HEK293 (cell line): ENCODE measurements at regions not wholly inside any gene's neighbourhood (a gene's known extent, or its start where the extent isn't known, plus 50 kb on each side); places are given as distances from the start of the nearest gene placed in this dataset.

Experiments used
- CTCF ChIA-PET: fragments of 350-600 bp; formaldehyde crosslinking; extraction: SDS; loops from one replicate; lab custom pipeline; 2021; ENCODE audit warnings: antibody characterized with exemption; lab: Yijun Ruan, JAX
- POLR2A ChIA-PET: fragments of 300-600 bp; formaldehyde crosslinking; extraction: SDS; loops from one replicate; lab custom pipeline; 2020; ENCODE audit warnings: antibody characterized with exemption, inconsistent platforms; lab: Yijun Ruan, JAX
- H3K27ac ChIP-seq: fragments of 200-500 bp; sonication (Bioruptor generic); 2 replicates; pipeline ENCODE4 v1.5.1; 2014; ENCODE audit warnings: low read depth, low read length, control low read depth, inconsistent platforms; ENCODE audit errors: extremely low read depth
- H3K36me3 ChIP-seq, 2 experiments: fragments of 200-500 bp in 1 of 2; sonication (Bioruptor generic) in 1 of 2; 1 replicate in 1 of 2; 2 replicates in 1 of 2; pipeline ENCODE4 v1.5.1; 2014 to 2017; ENCODE audit warnings: inconsistent platforms in 2 of 2, low read length in 2 of 2; ENCODE audit not compliant: control insufficient read depth in 2 of 2, insufficient read depth in 1 of 2
- H3K4me1 ChIP-seq: fragments of 200-500 bp; sonication (Bioruptor generic); 2 replicates; pipeline ENCODE4 v1.5.1; 2014; ENCODE audit warnings: mild to moderate bottlenecking, low read length, inconsistent platforms; ENCODE audit not compliant: control insufficient read depth, insufficient read depth
- H3K4me3 ChIP-seq: 2 replicates; pipeline ENCODE4 v1.5.1; 2011; ENCODE audit warnings: low read depth, mild to moderate bottlenecking, control low read depth, low read length, moderate library complexity
- H3K9me3 ChIP-seq: fragments of 200-500 bp; sonication (Bioruptor generic); 2 replicates; pipeline ENCODE4 v1.5.1; 2014; ENCODE audit warnings: low read depth, low read length, inconsistent platforms; ENCODE audit not compliant: control insufficient read depth, insufficient read depth
- ATF2 ChIP-seq: fragments of 450-650 bp; formaldehyde crosslinking; IDR thresholded peaks from 2 replicates; pipeline ENCODE4 v1.5.1; 2016; ENCODE audit warnings: missing biosample characterization, missing genetic modification characterization, low read depth
- BCL11A ChIP-seq: fragments of 450-650 bp; formaldehyde crosslinking; IDR thresholded peaks from 2 replicates; pipeline ENCODE4 v1.5.1; 2016; ENCODE audit warnings: low read depth, missing biosample characterization, missing genetic modification characterization
- BCL11B ChIP-seq: fragments of 450-650 bp; formaldehyde crosslinking; IDR thresholded peaks from 2 replicates; pipeline ENCODE4 v1.5.1; 2016; ENCODE audit warnings: low read depth, missing biosample characterization, missing genetic modification characterization
- IKZF3 ChIP-seq: fragments of 450-650 bp; IDR thresholded peaks from 2 replicates; pipeline ENCODE4 v1.5.0; 2018; ENCODE audit warnings: missing biosample characterization, mild to moderate bottlenecking, missing genetic modification characterization, moderate library complexity
- PRDM10 ChIP-seq: fragments of 450-650 bp; formaldehyde crosslinking; IDR thresholded peaks from 2 replicates; pipeline ENCODE4 v1.5.1; 2016; ENCODE audit warnings: missing biosample characterization, missing genetic modification characterization
- PRDM6 ChIP-seq: fragments of 450-650 bp; formaldehyde crosslinking; IDR thresholded peaks from 2 replicates; pipeline ENCODE4 v1.5.1; 2017; ENCODE audit warnings: missing biosample characterization, missing genetic modification characterization
- ZBTB20 ChIP-seq: fragments of 450-650 bp; formaldehyde crosslinking; IDR thresholded peaks from 2 replicates; pipeline ENCODE4 v1.5.1; 2016; ENCODE audit warnings: missing biosample characterization, missing genetic modification characterization
- ZBTB21 ChIP-seq: fragments of 450-650 bp; formaldehyde crosslinking; IDR thresholded peaks from 2 replicates; pipeline ENCODE4 v1.5.1; 2017; ENCODE audit warnings: missing biosample characterization, missing genetic modification characterization
- ZBTB49 ChIP-seq: fragments of 450-650 bp; formaldehyde crosslinking; IDR thresholded peaks from 2 replicates; pipeline ENCODE4 v1.5.1; 2016; ENCODE audit warnings: missing biosample characterization, missing genetic modification characterization, low read depth
- ZBTB6 ChIP-seq: fragments of 450-650 bp; formaldehyde crosslinking; IDR thresholded peaks from 2 replicates; pipeline ENCODE4 v1.5.1; 2017; ENCODE audit warnings: missing biosample characterization, missing genetic modification characterization
- ZEB2 ChIP-seq: fragments of 450-650 bp; formaldehyde crosslinking; IDR thresholded peaks from 2 replicates; pipeline ENCODE4 v1.5.1; 2016; ENCODE audit warnings: missing biosample characterization, missing genetic modification characterization
- ZNF184 ChIP-seq: fragments of 450-650 bp; IDR thresholded peaks from 2 replicates; pipeline ENCODE4 v1.5.1; 2018; ENCODE audit warnings: missing biosample characterization, mild to moderate bottlenecking, missing genetic modification characterization
- ZNF19 ChIP-seq: fragments of 450-650 bp; formaldehyde crosslinking; IDR thresholded peaks from 2 replicates; pipeline ENCODE4; 2016; ENCODE audit warnings: missing biosample characterization, missing genetic modification characterization, low read depth
- ZNF335 ChIP-seq: fragments of 450-650 bp; formaldehyde crosslinking; conservative IDR thresholded peaks from 2 replicates; pipeline ENCODE4 v1.5.1; 2016; ENCODE audit warnings: missing biosample characterization, missing genetic modification characterization
- ZNF398 ChIP-seq: fragments of 450-650 bp; formaldehyde crosslinking; IDR thresholded peaks from 2 replicates; pipeline ENCODE4 v1.5.1; 2017; ENCODE audit warnings: missing biosample characterization, missing genetic modification characterization
- ZNF548 ChIP-seq: fragments of 450-650 bp; formaldehyde crosslinking; IDR thresholded peaks from 2 replicates; pipeline ENCODE4 v1.5.1; 2016; ENCODE audit warnings: missing biosample characterization, missing genetic modification characterization
- ZNF571 ChIP-seq: fragments of 450-650 bp; formaldehyde crosslinking; IDR thresholded peaks from 2 replicates; pipeline ENCODE4 v1.5.0; 2017; ENCODE audit warnings: missing biosample characterization, missing genetic modification characterization
- ZNF629 ChIP-seq: fragments of 450-650 bp; formaldehyde crosslinking; IDR thresholded peaks from 2 replicates; pipeline ENCODE4 v1.5.1; 2017; ENCODE audit warnings: missing biosample characterization, missing genetic modification characterization
- ZNF660 ChIP-seq: fragments of 450-650 bp; IDR thresholded peaks from 2 replicates; pipeline ENCODE4 v1.5.1; 2018; ENCODE audit warnings: missing biosample characterization, mild to moderate bottlenecking, missing genetic modification characterization
- ZNF677 ChIP-seq: fragments of 450-650 bp; IDR thresholded peaks from 2 replicates; pipeline ENCODE4 v1.5.0; 2018; ENCODE audit warnings: missing biosample characterization, mild to moderate bottlenecking, missing genetic modification characterization, moderate library complexity
- ZNF692 ChIP-seq: fragments of 450-650 bp; formaldehyde crosslinking; IDR thresholded peaks from 2 replicates; pipeline ENCODE4 v1.5.1; 2016; ENCODE audit warnings: missing biosample characterization, missing genetic modification characterization
- ZNF843 ChIP-seq: fragments of 450-650 bp; formaldehyde crosslinking; IDR thresholded peaks from 2 replicates; pipeline ENCODE4 v1.5.1; 2016; ENCODE audit warnings: missing biosample characterization, missing genetic modification characterization
- ZXDB ChIP-seq: fragments of 450-650 bp; formaldehyde crosslinking; IDR thresholded peaks from 2 replicates; pipeline ENCODE4 v1.5.1; 2016; ENCODE audit warnings: missing biosample characterization, missing genetic modification characterization

- no peaks in the 10 kb centered on the region for H3K36me3 ChIP-seq
- H3K4me1 ChIP-seq, result peaks cover 13% of the 10 kb centered on the region
- POLR2A ChIA-PET, result interaction anchor here (3.7 kb wide), 1 partner anchor 414 kb away, joined by 17 read pairs; the partner anchor contains the start of gene SOX4
- no peak overlapping the region for H3K27ac ChIP-seq
- no peak overlapping the region for H3K4me3 ChIP-seq
- TF ChIP-seq ZXDB (tag by site-specific recombination) (0 out of 2 replicates have a peak, but pooled peaks have one; percentile 42), ATF2 (tag by site-specific recombination) (peak; percentile 89), ZNF843 (tag by site-specific recombination) (peak; percentile 51), ZNF629 (tag by site-specific recombination) (peak; percentile 75), IKZF3 (peak; percentile 35; the same call in 1 of the 2 replicates), ZEB2 (tag by site-specific recombination) (peak; percentile 64; the same call in 1 of the 2 replicates), ZNF677 (no peak), ZBTB20 (tag by site-specific recombination) (peak; percentile 33), ZNF660 (tag by site-specific recombination) (peak; percentile 48; the same call in 1 of the 2 replicates), ZNF335 (tag by site-specific recombination) (peak; percentile 54), ZNF692 (tag by site-specific recombination) (0 out of 2 replicates have a peak, but pooled peaks have one; percentile 55), ZBTB21 (peak; percentile 66), BCL11B (no peak), ZNF19 (tag by site-specific recombination) (0 out of 2 replicates have a peak, but pooled peaks have one; percentile 17), ZBTB6 (tag by site-specific recombination) (no peak), ZNF184 (tag by site-specific recombination) (peak; percentile 76; the same call in 1 of the 2 replicates), ZNF571 (tag by site-specific recombination) (no peak), PRDM10 (peak; percentile 42), BCL11A (tag by site-specific recombination) (no peak), ZBTB49 (no peak), ZNF548 (tag by site-specific recombination) (no peak), ZNF398 (tag by site-specific recombination) (peak; percentile 28; the same call in 1 of the 2 replicates), PRDM6 (tag by site-specific recombination) (peak; percentile 34)
- CTCF ChIA-PET, result interaction anchor here (0.8 to 1.5 kb wide), 2 partner anchors 9 to 419 kb away, joined by 3 read pairs; no protein-coding TSS in a partner anchor
- H3K9me3 ChIP-seq, result no peaks in the 10 kb centered on the region
Measured at GRCh38 chr6:22008248-22008836, 288.5 kb downstream of the PRL start.
